ENCODE measurements at regions not wholly inside any gene's neighbourhood (a gene's known extent, or its start where the extent isn't known, plus 50 kb on each side); places are given as distances from the start of the nearest gene placed in this dataset.

- Histone ChIP-seq H3K9me3 (replicated peaks; ENCODE audit: control insufficient read depth, insufficient read depth, low read depth, low read length) (no peaks in the 10 kb centered on the region), H3K4me2 (ENCODE audit: insufficient read depth, low read length) (no peak overlapping the region), H3K9ac (ENCODE audit: insufficient read depth in 1 of 2, low read depth in 2 of 2, low read length in 2 of 2) (no peak overlapping the region), H4K20me1 (replicated peaks; ENCODE audit: control insufficient read depth, insufficient read depth, low read length) (0 out of 2 replicates have a peak, but pooled peaks cover 7% of the 10 kb centered on the region), H3K9me1 (ENCODE audit: control insufficient read depth, insufficient read depth, low read length) (no peaks in the 10 kb centered on the region), H3K4me1 (replicated peaks in 1 of 2; ENCODE audit: control insufficient read depth in 2 of 2, insufficient read depth in 2 of 2, low read length in 2 of 2) (peaks cover 0 to 23% of the 10 kb centered on the region in 2 experiments; a peak in 2 of 5 replicates), H3K4me3 (no peak overlapping the region), H3K27ac (ENCODE audit: extremely low read depth, low read depth, low read length) (no peak overlapping the region), H3K79me2 (ENCODE audit: control insufficient read depth, insufficient read depth, low read length) (no peaks in the 10 kb centered on the region), H3K36me3 (ENCODE audit: control insufficient read depth, insufficient read depth, low read length) (no peaks in the 10 kb centered on the region), H2AFZ (ENCODE audit: low read depth, low read length) (no peak overlapping the region), H3K27me3 (ENCODE audit: control insufficient read depth in 2 of 2, insufficient read depth in 2 of 2, low read length in 2 of 2) (peaks cover 36 to 68% of the 10 kb centered on the region in 2 experiments; a peak in 4 of 5 replicates)
- CTCF ChIA-PET (ENCODE audit: low intra/inter-chr PET ratio): no interaction called here
- in situ Hi-C loops (cut with MboI) (no loop called here), intact Hi-C loops (cut with micrococcal nuclease) (no loop called here)
- ATAC-seq: no peak
- no peak for FAIRE-seq
- BruUV-seq (replicated peaks): no TSS peak
- DNase-seq (ENCODE audit: extremely low read depth in 1 of 4, low spot score in 3 of 4): peak in 1 of 4 experiments; percentile 22
- POLR2A ChIA-PET: interaction anchor here (0.6 kb wide), 1 partner anchor 190 kb away, joined by 3 read pairs; no protein-coding TSS in a partner anchor
- WGBS (ENCODE audit: insufficient coverage, low coverage, missing lambda C conversion rate): 7% methylated on average over 21 of the region's 27 CpGs
- no peak for TF ChIP-seq POU5F1 (IDR thresholded peaks at IDR 0.05; ENCODE audit: borderline replicate concordance, low read depth, low read length, partially characterized antibody)
- no peak for TF ChIP-seq TEAD4 (IDR thresholded peaks at IDR 0.05; ENCODE audit: low read length)
- TF ChIP-seq TEAD4 (CRISPR knock-in tag; IDR thresholded peaks at IDR 0.05; ENCODE audit: borderline replicate concordance): no peak
- TF ChIP-seq NELFE (IDR thresholded peaks at IDR 0.05; ENCODE audit: insufficient read depth, insufficient read length): no peak
- no peak for TF ChIP-seq ZNF12 (CRISPR knock-in tag; IDR thresholded peaks at IDR 0.05)
- no peak for TF ChIP-seq BRD4 (IDR thresholded peaks at IDR 0.05)
- no peak for TF ChIP-seq MED1 (CRISPR knock-in tag; IDR thresholded peaks at IDR 0.05; ENCODE audit: borderline replicate concordance)
- TF ChIP-seq CBFA2T2 (conservative IDR thresholded peaks at IDR 0.05): no peak
- TF ChIP-seq YY1 (IDR thresholded peaks at IDR 0.05; ENCODE audit: borderline replicate concordance in 1 of 3, control insufficient read depth in 1 of 3, extremely low read depth in 1 of 3, insufficient read depth in 3 of 3, insufficient read length in 1 of 3, insufficient replicate concordance in 2 of 3, low read depth in 1 of 3, low read length in 2 of 3): no peak
- no peak for TF ChIP-seq ZMIZ1 (IDR thresholded peaks at IDR 0.05; ENCODE audit: low read depth in 2 of 2, low read length in 2 of 2)
- no peak for TF ChIP-seq RBBP5 (IDR thresholded peaks at IDR 0.05; ENCODE audit: borderline replicate concordance, insufficient read depth, low read length, poor library complexity, severe bottlenecking)
- TF ChIP-seq HDAC1 (IDR thresholded peaks at IDR 0.05): no peak
- no peak for TF ChIP-seq ZNF644 (tag; IDR thresholded peaks at IDR 0.05; ENCODE audit: low read depth)
- no peak for TF ChIP-seq NKRF (IDR thresholded peaks at IDR 0.05; ENCODE audit: borderline replicate concordance)
- no peak for TF ChIP-seq SIN3A (IDR thresholded peaks at IDR 0.05; ENCODE audit: borderline replicate concordance in 2 of 2, control insufficient read depth in 1 of 2, low read depth in 2 of 2, low read length in 2 of 2)
Observed at GRCh38 chr16:88132836-88133506, 181.7 kb downstream of the BANP start.

All from K562 (cell line).